GM04504 (cell line): ENCODE measurements at regions not wholly inside any gene's neighbourhood (a gene's known extent, or its start where the extent isn't known, plus 50 kb on each side); places are given as distances from the start of the nearest gene placed in this dataset.
"Not testable (repeated sequence)": the region's sequence is repeated elsewhere in the genome, so short reads cannot be mapped to it uniquely, and the experiment has no call there.

Experiments
- DNase-seq: peaks from one replicate; pipeline ENCODE4 v3.0.0-alpha.2; 2012; ENCODE audit warnings: low read depth

GRCh38 chr1:232131715-232132391 lies 498.1 kb downstream of the SIPA1L2 start:
- DNase-seq, result no peak

- DNase-seq, result no peak
These were observed 499.0 kb downstream of the SIPA1L2 start for GRCh38 chr1:232130815-232131480.

GRCh38 chr1:232127190-232127589 lies 500.6 kb downstream of the DISC1 start:
- peak; percentile 66 for DNase-seq

- no peak for DNase-seq
These were observed 497.4 kb downstream of the DISC1 start for GRCh38 chr1:232123775-232124659.

- DNase-seq, result not testable (repeated sequence)
These were observed 491.3 kb downstream of the DISC1 start for GRCh38 chr1:232117903-232118302.

- DNase-seq, result no peak
These were observed 488.4 kb downstream of the DISC1 start for GRCh38 chr1:232114985-232115384.

GRCh38 chr1:232112076-232112475 lies 485.5 kb downstream of the DISC1 start:
- no peak for DNase-seq

GRCh38 chr1:232111611-232112010 lies 485.0 kb downstream of the DISC1 start:
- DNase-seq, result no peak

GRCh38 chr1:232110281-232111090 lies 483.9 kb downstream of the DISC1 start:
- DNase-seq, result peak; percentile 89

GRCh38 chr1:232109391-232109790 lies 482.8 kb downstream of the DISC1 start:
- no peak for DNase-seq

GRCh38 chr1:232108598-232108997 lies 482.0 kb downstream of the DISC1 start:
- DNase-seq, result no peak

GRCh38 chr1:232106415-232106814 lies 479.8 kb downstream of the DISC1 start:
- no peak for DNase-seq

GRCh38 chr1:232105561-232105960 lies 479.0 kb downstream of the DISC1 start:
- no peak for DNase-seq

GRCh38 chr1:232101231-232101630 lies 474.6 kb downstream of the DISC1 start:
- no peak for DNase-seq

- DNase-seq, result no peak
These were observed 470.2 kb downstream of the DISC1 start for GRCh38 chr1:232096751-232097150.
